Heart right ventricle (tissue), 16 donors: ENCODE measurements at regions not wholly inside any gene's neighbourhood (a gene's known extent, or its start where the extent isn't known, plus 50 kb on each side); places are given as distances from the start of the nearest gene placed in this dataset.

Source experiments
- ATAC-seq, 8 donors: fragments of 200-7000 bp; cut with Tn5 transposase; one replicate each; pipeline ENCODE4 v1.9.1; 2020; ENCODE audit warnings: mild to moderate bottlenecking in 8 of 8, moderate library complexity in 8 of 8, moderate number of reproducible peaks in 1 of 8
- DNase-seq, 2 donors: peaks; one replicate each; pipeline ENCODE4 v3.0.0-alpha.2; 2020
- H3K27ac ChIP-seq, 10 donors: fragments of 200-600 bp; sonication (generic) in 2 of 10; one replicate each; pipeline versions ENCODE4 v1.5.0 to v1.8.0; 2020 to 2022; ENCODE audit warnings: mild to moderate bottlenecking in 3 of 10
- H3K27me3 ChIP-seq, 7 donors: fragments of 200-600 bp; one replicate each; pipeline ENCODE4 v1.8.0; 2021 to 2022; ENCODE audit warnings: mild to moderate bottlenecking in 2 of 7
- H3K36me3 ChIP-seq, 9 donors: fragments of 200-600 bp; sonication (generic) in 1 of 9; one replicate each; pipeline versions ENCODE4 v1.5.0 to v1.8.0; 2020 to 2022; ENCODE audit warnings: mild to moderate bottlenecking in 2 of 9
- H3K4me1 ChIP-seq, 9 donors: fragments of 200-600 bp; sonication (generic) in 1 of 9; one replicate each; pipeline versions ENCODE4 v1.5.0 to v1.8.0; 2020 to 2022; ENCODE audit warnings: mild to moderate bottlenecking in 4 of 9
- H3K4me3 ChIP-seq, 10 donors: fragments of 200-600 bp; sonication (generic) in 2 of 10; one replicate each; pipeline versions ENCODE4 v1.5.0 to v1.8.0; 2020 to 2022; ENCODE audit warnings: mild to moderate bottlenecking in 7 of 10, moderate library complexity in 2 of 10
- H3K9me3 ChIP-seq, 11 donors: fragments of 200-600 bp in 10 of 11; sonication (generic) in 2 of 11; one replicate each; pipeline versions ENCODE4 v1.5.0 to v1.8.0; 2013 to 2022; ENCODE audit warnings: mild to moderate bottlenecking in 2 of 11, control low read depth in 1 of 11, moderate library complexity in 1 of 11
- CTCF ChIP-seq, 9 donors: fragments of 200-600 bp; sonication (generic) in 2 of 9; IDR thresholded peaks; one replicate each; pipeline versions ENCODE4 v1.5.0 to v1.8.0; 2021 to 2022; ENCODE audit warnings: antibody characterized with exemption in 9 of 9, mild to moderate bottlenecking in 5 of 9, moderate library complexity in 1 of 9
- WGBS, 2 donors: extraction: QIAGEN DNeasy Blood & Tissue Kit; methylation state at CpG; one replicate each; pipeline ENCODE4 v1.1.7; 2013; ENCODE audit warnings: inconsistent platforms in 1 of 2; 5-methylcytosine and 5-hydroxymethylcytosine counted together
- intact Hi-C, 10 donors: fragments of 100-400 bp; cut with DNase I; formaldehyde crosslinking; loops; one replicate each; pipeline versions ENCODE4 v1.11.1 to v1.14.2; 2022
- donor health status: Arrhythmogenic right ventricular cardiomyopathy.
- donor health status: ischemic (EF 13 %, LVEDD 7.1; RV severe dilation, severe dysfunction).
- donor health status: healthy with polysubstance abuse.
- donor health status: DM: no; HTN: yes; CAD: no.
- donor health status: DM: no; HTN: no; CAD: no.
- donor health status: ischemic (EF 25% LVEDD 6.9; RV normal size, moderate dysfunction).
- donor health status: ischemic (EF 25% LVEDD 5.7; RV mildly dilated, moderate dysfunction).
- donor health status: healthy.
- donor health status: DM: yes; HTN: yes; CAD: no.
- donor health status: Ischemic cardiomyopathy.
- donor health status: ischemic (EF 35%, LVEDD 5.7; RV mildly dilated, moderate dysfunction).
- donor health status: nonischemic (EF 11% LVEDD 7.7; RV severe dilation, severe dysfunction).
- donor health status: DM: yes; HTN: yes; CAD: no.
- donor health status: PGD.
- donor health status: ischemic (EF 29% LVEDD 5.4; RV normal size, mild dysfunction).
- donor health status: nonischemic (EF 23%, LVEDD 6.1; RV moderate dilation, normal function).

- H3K27ac ChIP-seq, result no peak overlapping the region
- 62 to 70% methylated on average over 2 of the region's 2 CpGs for WGBS, 2 donors
- intact Hi-C loops, result no loop called here
- H3K27me3 ChIP-seq, result peaks cover 0 to 3% (median 0%) of the 10 kb centered on the region in 7 donors
- no peak for TF ChIP-seq CTCF (IDR thresholded peaks at IDR 0.05)
- ATAC-seq (no peak), DNase-seq (no peak)
- H3K9me3 ChIP-seq, result peaks cover 0 to 14% (median 0%) of the 10 kb centered on the region in 11 donors
- peaks cover 0 to 9% (median 0%) of the 10 kb centered on the region in 9 donors for H3K4me1 ChIP-seq
- no peaks in the 10 kb centered on the region for H3K36me3 ChIP-seq
- H3K4me3 ChIP-seq, result no peak overlapping the region
These were observed 881.8 kb upstream of the ID2 start for GRCh38 chr2:7800031-7800430.

GRCh38 chr2:7801212-7801611 is 880.6 kb upstream of the ID2 start:
- no peak for ATAC-seq
- peaks cover 0 to 3% (median 0%) of the 10 kb centered on the region in 7 donors for H3K27me3 ChIP-seq
- no peak for DNase-seq
- no peaks in the 10 kb centered on the region for H3K36me3 ChIP-seq
- no peak for TF ChIP-seq CTCF (IDR thresholded peaks at IDR 0.05)
- H3K4me3 ChIP-seq, result no peak overlapping the region
- no peaks in the 10 kb centered on the region for H3K4me1 ChIP-seq
- no peak overlapping the region for H3K27ac ChIP-seq
- peaks cover 0 to 14% (median 0%) of the 10 kb centered on the region in 11 donors for H3K9me3 ChIP-seq
- intact Hi-C loops, result no loop called here

DNA sequence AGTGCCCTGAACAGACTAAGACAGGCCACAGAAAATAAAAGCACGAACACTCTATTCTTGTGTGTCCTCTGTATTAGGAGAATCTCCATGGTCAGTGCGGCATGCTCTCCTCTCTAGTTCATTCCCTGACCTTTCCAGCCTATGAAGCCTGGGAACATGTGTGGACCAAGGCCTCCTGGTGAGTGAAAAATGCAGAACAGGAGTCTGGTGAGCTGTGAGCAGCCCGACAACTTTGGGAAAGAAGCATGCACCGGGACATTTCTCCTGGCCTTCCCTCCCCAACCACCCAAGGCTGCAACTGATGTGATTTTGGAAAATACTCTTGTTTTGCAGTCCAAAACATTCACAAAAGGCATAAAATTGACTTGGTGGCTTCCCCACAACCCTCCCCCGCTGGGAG is 878.3 kb upstream of the ID2 start:
- Histone ChIP-seq H3K4me1 (no peaks in the 10 kb centered on the region), H3K4me3 (no peak overlapping the region), H3K36me3 (no peaks in the 10 kb centered on the region), H3K9me3 (peaks cover 0 to 14% (median 0%) of the 10 kb centered on the region in 11 donors), H3K27ac (no peak overlapping the region), H3K27me3 (peaks cover 0 to 3% (median 0%) of the 10 kb centered on the region in 7 donors)
- DNase-seq (no peak), ATAC-seq (no peak)
- 93% methylated on average over 5 of the region's 5 CpGs for WGBS, 2 donors
- TF ChIP-seq CTCF (IDR thresholded peaks at IDR 0.05), result no peak
- intact Hi-C loops, result no loop called here

- TF ChIP-seq CTCF (IDR thresholded peaks at IDR 0.05), result no peak
- H3K4me3 ChIP-seq, result no peak overlapping the region
- no peak overlapping the region for H3K27ac ChIP-seq
- no peaks in the 10 kb centered on the region for H3K36me3 ChIP-seq
- no peak for DNase-seq
- H3K27me3 ChIP-seq, result peaks cover 0 to 3% (median 0%) of the 10 kb centered on the region in 7 donors
- intact Hi-C loops, result no loop called here
- no peaks in the 10 kb centered on the region for H3K9me3 ChIP-seq
- no peak for ATAC-seq
- 75 to 80% methylated on average over 3 of the region's 3 CpGs for WGBS, 2 donors
- no peaks in the 10 kb centered on the region for H3K4me1 ChIP-seq
These were observed 872.2 kb upstream of the ID2 start for GRCh38 chr2:7809640-7810039.
